Erythroblast (primary cell): ENCODE measurements at regions not wholly inside any gene's neighbourhood (a gene's known extent, or its start where the extent isn't known, plus 50 kb on each side); places are given as distances from the start of the nearest gene placed in this dataset.

Experiments used
- GATA1 ChIP-seq: IDR thresholded peaks from 2 replicates; pipeline ENCODE4 v1.6.1; 2011; ENCODE audit warnings: low read depth, mild to moderate bottlenecking, control low read depth, low read length, moderate library complexity
- POLR2A ChIP-seq: IDR thresholded peaks from 2 replicates; pipeline ENCODE4 v1.6.1; 2011; ENCODE audit warnings: mild to moderate bottlenecking, low read length

GRCh38 chr7:119596651-119597050 is 676.3 kb upstream of the KCND2 start:
- TF ChIP-seq POLR2A: no peak
- no peak for TF ChIP-seq GATA1
